Dermis blood vessel endothelial cell (primary cell): ENCODE measurements at regions not wholly inside any gene's neighbourhood (a gene's known extent, or its start where the extent isn't known, plus 50 kb on each side); places are given as distances from the start of the nearest gene placed in this dataset.

Experiments used
- DNase-seq: peaks from one replicate; pipeline ENCODE4 v3.0.0; 2010

GRCh38 chr6:9566096-9566495 is 848.8 kb downstream of the TFAP2A start:
- no peak for DNase-seq

- no peak for DNase-seq
Measured at GRCh38 chr6:9564021-9564420, 850.9 kb downstream of the TFAP2A start.

GRCh38 chr6:9563568-9563967 is 851.3 kb downstream of the TFAP2A start:
- no peak for DNase-seq

GRCh38 chr6:9554806-9555205 is 860.1 kb downstream of the TFAP2A start:
- DNase-seq, result no peak

GRCh38 chr6:9554323-9554722 is 860.6 kb downstream of the TFAP2A start:
- DNase-seq, result no peak

GRCh38 chr6:9553002-9553401 is 861.9 kb downstream of the TFAP2A start:
- DNase-seq, result no peak

- no peak for DNase-seq
Measured at GRCh38 chr6:9543649-9544048, 871.2 kb downstream of the TFAP2A start.

GRCh38 chr6:9540534-9541126 is 874.2 kb downstream of the TFAP2A start:
- peak; percentile 76 for DNase-seq

- DNase-seq, result peak; percentile 71
Measured at GRCh38 chr6:9540126-9540525, 874.7 kb downstream of the TFAP2A start.

- no peak for DNase-seq
Measured at GRCh38 chr6:9539231-9539755, 875.6 kb downstream of the TFAP2A start.

- DNase-seq, result peak; percentile 58
Measured at GRCh38 chr6:9537381-9537780, 877.5 kb downstream of the TFAP2A start.

- no peak for DNase-seq
Measured at GRCh38 chr6:9535106-9535505, 879.8 kb downstream of the TFAP2A start.

- peak; percentile 30 for DNase-seq
Measured at GRCh38 chr6:9532621-9533557, 882.0 kb downstream of the TFAP2A start.

- DNase-seq, result no peak
Measured at GRCh38 chr6:9527679-9528286, 887.1 kb downstream of the TFAP2A start.

- peak; percentile 76 for DNase-seq
Measured at GRCh38 chr6:9523462-9523861, 891.4 kb downstream of the TFAP2A start.

- no peak for DNase-seq
Measured at GRCh38 chr6:9522101-9522500, 892.8 kb downstream of the TFAP2A start.

GRCh38 chr6:9521152-9521530 is 893.7 kb downstream of the TFAP2A start:
- no peak for DNase-seq

GRCh38 chr6:9520417-9521151 is 894.3 kb downstream of the TFAP2A start:
- peak; percentile 93 for DNase-seq

GRCh38 chr6:9518431-9518830 is 896.4 kb downstream of the TFAP2A start:
- no peak for DNase-seq

- no peak for DNase-seq
Measured at GRCh38 chr6:9517806-9518205, 897.1 kb downstream of the TFAP2A start.

- no peak for DNase-seq
Measured at GRCh38 chr6:9515633-9516606, 899.0 kb downstream of the TFAP2A start.

GRCh38 chr6:9514146-9514545 is 900.7 kb downstream of the TFAP2A start:
- DNase-seq, result no peak
